ENCODE measurements at regions not wholly inside any gene's neighbourhood (a gene's known extent, or its start where the extent isn't known, plus 50 kb on each side); places are given as distances from the start of the nearest gene placed in this dataset.
A peak's percentile ranks its signal among the peaks of the same experiment; 100 is the strongest.

- no peak for DNase-seq
Measured at GRCh38 chr6:100137759-100138158, 143.7 kb upstream of the MCHR2 start.

- no peak for DNase-seq
Measured at GRCh38 chr6:100136590-100136989, 142.6 kb upstream of the MCHR2 start.

GRCh38 chr6:100135977-100136376 is 142.0 kb upstream of the MCHR2 start:
- DNase-seq, result no peak

- DNase-seq, result no peak
Measured at GRCh38 chr6:100134703-100135102, 140.7 kb upstream of the MCHR2 start.

- DNase-seq, result no peak
Measured at GRCh38 chr6:100134297-100134696, 140.3 kb upstream of the MCHR2 start.

DNA sequence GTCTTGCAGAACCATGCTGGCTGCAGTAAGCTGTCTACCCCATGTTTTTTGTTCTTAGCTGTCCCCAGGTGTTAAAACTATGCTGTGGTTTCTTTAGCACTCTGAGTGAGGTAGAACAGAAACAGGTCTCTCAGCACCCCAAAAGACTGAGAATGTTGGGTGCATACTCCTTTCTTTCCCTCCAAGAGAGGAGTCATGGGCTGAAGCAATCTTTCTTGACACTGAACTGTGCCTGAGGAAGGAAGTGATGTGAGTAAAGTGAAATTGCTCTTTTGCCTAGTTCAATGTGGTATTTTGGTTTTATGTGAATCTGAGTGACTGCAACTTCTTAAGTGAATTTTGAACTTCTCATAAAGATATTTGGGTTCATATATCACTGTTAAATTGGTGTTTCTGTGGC is 138.0 kb upstream of the MCHR2 start:
- DNase-seq, result no peak

DNA sequence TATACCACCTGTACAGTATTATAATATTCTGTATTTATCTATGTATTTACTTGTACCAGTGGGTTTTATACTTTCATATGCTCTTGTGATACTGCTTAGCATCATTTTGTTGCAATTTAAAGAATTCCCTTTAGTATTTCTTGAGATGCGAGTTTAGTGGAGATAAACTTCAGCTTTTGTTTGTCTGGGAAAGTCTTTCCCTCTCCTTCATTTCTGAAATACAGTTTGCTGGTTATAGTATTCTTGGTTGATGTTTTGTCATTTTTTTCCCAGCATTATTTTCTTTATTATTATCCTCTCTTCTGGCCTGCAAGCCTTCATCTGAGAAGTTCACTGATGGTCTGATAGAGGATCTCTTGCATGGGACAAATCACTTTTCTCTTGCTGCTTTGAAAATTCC is 136.6 kb upstream of the MCHR2 start:
- DNase-seq, result no peak

GRCh38 chr6:100126790-100127484 is 132.9 kb upstream of the MCHR2 start:
- no peak for DNase-seq

DNA sequence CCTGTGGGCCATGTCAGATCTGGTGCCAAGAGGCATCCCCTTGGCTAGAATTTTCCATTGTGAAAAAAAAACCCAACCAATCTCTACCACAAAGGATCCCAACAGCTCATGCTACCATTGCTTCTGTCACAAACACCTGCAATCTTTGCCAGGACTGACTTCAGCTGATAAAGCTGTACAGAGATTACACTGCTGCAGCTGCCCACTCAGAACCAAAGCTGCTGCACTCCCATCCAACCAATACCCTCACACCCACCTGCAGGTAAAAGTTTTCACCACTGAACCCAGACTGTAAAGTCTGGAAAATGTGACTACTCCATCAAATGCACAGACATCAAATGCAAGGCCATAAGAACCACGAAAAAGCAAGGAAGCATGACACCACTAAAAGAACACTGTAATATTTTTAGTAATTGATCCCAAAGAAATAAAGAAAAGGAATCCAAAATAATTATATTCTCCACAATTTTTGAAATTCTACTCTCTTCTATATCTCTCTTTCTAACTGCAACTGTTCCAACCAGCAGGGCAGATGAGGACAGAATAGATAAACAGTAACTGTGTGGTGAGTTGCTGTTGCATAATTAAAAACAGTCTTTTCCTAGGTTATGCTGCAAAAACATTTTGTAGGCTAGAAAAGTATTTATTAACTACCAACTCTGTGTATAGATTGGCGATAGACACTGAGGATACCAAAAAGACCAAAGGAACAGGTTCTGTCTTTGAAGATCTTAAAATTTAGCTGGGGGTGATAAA is 128.0 kb upstream of the MCHR2 start:
- DNase-seq, result no peak

DNA sequence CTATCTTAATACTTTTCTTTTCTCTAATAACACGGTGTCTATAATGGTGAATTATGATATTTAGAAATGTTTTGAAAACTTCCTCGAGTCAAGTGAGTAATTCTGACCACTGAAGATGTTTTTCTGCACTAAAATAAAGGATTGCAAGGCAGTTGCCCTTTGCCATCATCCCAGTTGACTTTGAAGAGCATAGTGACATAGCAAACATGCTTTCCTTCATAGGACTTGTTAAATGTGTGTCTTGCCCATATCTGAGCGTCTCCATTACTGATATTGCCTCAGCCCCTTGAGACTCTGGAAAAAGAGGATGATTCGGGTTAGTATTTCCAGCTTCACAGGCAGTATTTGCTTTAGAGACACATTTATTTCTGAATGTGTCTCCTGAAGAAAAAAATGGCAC is 125.2 kb upstream of the MCHR2 start:
- DNase-seq, result no peak

GRCh38 chr6:100118301-100118700 is 124.3 kb upstream of the MCHR2 start:
- no peak for DNase-seq

DNA sequence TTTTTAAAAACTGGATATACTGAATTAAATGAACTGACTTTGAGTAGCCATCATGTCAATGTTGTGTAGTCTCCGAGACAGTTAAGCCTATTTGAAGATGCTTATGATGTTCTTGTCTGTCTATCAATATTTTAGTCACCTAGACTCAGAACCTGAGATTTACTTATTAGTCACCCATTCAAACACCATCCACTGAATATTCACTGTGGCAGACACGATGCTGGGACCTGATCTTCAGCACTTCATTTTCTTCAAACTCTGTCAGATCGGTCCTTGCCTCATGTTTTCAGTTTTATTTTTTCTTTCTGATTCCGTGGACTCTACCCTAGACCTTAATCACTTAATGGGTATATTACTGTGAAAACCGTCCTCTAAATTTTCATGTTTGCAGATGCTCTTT is 123.7 kb upstream of the MCHR2 start:
- DNase-seq, result no peak

DNA sequence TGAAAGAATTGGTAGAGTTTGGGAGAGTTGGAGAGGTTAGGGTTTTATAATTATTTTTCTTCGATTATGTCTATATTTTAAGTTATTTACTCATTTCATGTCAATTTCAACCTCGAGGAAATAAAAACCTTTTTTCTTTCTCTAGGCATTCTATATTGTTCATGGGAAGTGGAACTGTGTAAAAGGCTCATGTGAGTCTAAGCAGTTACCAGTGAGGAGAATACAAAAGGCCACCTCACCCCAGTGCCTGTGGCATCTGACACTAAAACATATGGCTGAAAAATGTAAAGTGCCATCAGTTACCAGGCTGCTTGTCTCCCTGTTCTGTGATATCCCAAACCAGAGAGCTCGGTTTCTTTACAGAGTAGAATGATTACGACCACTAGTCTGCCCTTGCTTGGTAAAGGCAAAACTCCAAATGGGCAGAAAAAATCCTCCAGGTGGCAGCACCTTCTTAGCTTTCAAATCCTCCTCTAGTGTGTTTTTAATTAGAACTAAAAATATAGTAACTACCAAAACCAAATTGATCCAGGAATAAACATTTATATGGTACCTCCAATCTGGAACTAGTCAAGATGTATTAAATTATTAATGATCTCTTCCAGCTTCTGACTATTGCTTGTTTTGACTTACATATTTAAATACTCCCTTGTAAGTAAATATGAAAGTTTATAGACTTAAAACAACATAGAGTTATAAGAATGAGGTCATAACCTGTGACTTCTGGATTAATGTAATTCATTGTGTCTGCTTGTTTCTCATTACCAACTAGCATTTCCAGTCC is 122.6 kb upstream of the MCHR2 start:
- peak; percentile 60 to 73 (median 68) for DNase-seq

DNA sequence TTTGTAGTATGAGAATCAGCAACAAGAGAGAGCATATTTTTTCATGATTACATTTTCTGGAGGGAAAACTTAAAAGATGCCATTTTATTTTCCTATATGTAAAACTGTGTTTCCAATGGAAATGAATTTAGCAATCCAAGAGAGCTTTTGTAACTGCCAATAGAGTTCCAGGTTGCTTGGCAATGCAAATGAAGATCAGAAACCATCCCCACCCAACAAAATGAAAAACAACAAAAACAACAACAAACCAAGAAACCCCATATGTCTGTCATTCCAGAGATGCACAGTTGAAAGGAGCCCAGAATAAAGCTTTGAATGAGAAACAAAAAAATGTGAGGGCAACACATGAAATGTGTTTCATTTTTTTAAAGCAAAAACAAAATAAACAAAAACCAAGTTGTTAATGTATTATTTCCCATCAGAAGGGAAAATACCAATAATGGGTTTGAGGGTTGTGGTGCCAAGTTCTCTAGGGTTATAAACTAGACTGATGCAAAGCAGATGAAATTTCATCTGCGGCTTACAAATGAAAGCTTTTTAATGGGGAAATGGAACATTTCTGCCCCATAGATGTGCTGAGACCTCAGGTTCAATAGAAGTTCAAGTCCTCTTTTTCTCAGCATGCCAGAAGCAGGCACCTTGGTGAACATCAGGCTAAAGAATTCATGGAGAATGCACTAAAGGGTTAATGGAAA is 121.5 kb upstream of the MCHR2 start:
- DNase-seq, result no peak

DNA sequence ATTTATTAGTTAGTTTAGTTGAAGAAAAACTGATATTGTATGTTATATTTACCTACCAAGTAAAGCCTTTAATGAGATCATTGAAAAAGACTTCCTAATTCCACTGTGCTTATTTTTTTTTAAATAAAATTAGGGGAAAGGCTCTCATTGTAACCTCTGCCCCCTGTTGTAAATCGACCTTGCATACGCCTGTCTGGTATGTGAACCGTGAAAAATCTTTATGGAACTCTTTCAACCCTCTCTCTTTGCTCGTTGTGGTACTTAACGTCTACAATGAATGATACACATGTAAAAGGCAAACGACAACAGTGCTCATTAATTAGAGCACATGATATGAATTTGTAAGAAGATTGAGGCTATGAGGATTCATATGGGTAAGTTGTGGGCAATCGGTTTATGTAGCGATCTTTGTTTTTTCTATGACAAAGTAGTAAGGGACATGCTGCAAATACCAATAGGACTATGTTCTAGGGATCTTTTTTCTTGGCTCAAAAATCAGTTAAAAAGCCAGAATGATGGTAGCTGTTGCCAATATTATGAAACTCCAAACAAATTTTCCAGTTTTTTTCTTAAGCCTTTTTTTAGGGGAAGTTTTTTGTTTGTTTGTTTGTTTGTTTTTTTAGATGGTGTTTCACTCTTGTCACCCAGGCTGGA is 119.0 kb upstream of the MCHR2 start:
- peak in 1 of 3 donors; percentile 15 for DNase-seq

GRCh38 chr6:100105919-100106529 is 112.0 kb upstream of the MCHR2 start:
- DNase-seq, result no peak

DNA sequence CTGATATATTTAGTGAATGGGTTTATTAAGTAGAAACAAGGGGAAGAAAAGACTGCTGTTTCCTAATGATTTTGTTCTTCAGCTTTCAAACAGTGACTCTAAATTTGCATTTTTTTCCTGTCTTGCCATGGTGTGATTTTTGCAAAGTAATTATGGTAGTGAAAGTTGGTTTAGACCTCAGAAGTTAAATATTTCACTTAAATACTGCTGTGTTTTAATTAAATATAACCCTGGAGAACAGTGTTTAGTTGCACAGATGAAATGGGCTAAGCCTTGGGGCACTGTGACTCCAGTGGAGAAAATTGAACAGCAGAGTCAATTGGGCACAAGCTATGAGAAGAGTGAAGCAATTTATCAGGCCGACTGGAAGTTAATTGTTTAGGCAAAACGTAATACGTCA is 111.1 kb upstream of the MCHR2 start:
- no peak for DNase-seq

DNA sequence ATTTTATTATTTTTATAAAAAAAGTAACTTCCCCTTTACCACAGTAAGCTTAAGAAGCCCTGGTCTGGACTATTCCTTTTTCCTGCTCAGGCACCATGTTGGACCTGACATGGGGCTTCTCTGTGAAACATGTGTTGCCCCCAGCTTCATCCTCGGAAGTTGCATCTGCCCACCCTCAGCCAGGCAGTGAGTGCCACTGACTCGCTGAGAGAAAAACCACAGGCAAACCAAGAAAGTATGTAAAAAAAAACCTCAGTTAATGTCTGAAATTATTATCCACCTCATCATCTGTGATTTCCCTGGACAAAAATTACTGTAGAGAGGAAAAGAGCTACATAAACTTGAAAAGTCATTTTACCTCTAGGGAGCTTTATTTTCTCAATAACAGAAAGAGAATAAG is 109.9 kb upstream of the MCHR2 start:
- DNase-seq, result no peak

- DNase-seq, result no peak
Measured at GRCh38 chr6:100103194-100103593, 109.2 kb upstream of the MCHR2 start.

GRCh38 chr6:100101644-100102043 is 107.6 kb upstream of the MCHR2 start:
- DNase-seq, result peak in 1 of 3 donors; percentile 33

GRCh38 chr6:100100776-100101175 is 106.8 kb upstream of the MCHR2 start:
- no peak for DNase-seq
